Sigmoid colon (tissue), 6 donors: ENCODE measurements at regions not wholly inside any gene's neighbourhood (a gene's known extent, or its start where the extent isn't known, plus 50 kb on each side); places are given as distances from the start of the nearest gene placed in this dataset.

Experiments used
- DNase-seq: peaks from one replicate; pipeline ENCODE4 v3.0.0-alpha.2; 2019
- H3K27ac ChIP-seq, 4 donors: fragments of 200-600 bp; sonication (generic); one replicate each; pipeline ENCODE4 v1.5.1; 2016 to 2019; ENCODE audit warnings: mild to moderate bottlenecking in 1 of 4
- H3K27me3 ChIP-seq, 3 donors: fragments of 200-600 bp; sonication (generic); one replicate each; pipeline ENCODE4 v1.5.1; 2019; ENCODE audit warnings: mild to moderate bottlenecking in 1 of 3
- H3K36me3 ChIP-seq, 4 donors: fragments of 200-600 bp; sonication (generic); one replicate each; pipeline ENCODE4 v1.5.1; 2016 to 2019
- H3K4me1 ChIP-seq, 4 donors: fragments of 200-600 bp; sonication (generic); one replicate each; pipeline ENCODE4 v1.5.1; 2017 to 2019
- H3K4me3 ChIP-seq, 4 donors: fragments of 200-600 bp; sonication (generic); one replicate each; pipeline ENCODE4 v1.5.1; 2017 to 2019; ENCODE audit warnings: mild to moderate bottlenecking in 2 of 4, moderate library complexity in 1 of 4
- H3K9me3 ChIP-seq, 4 donors: fragments of 200-600 bp in 3 of 4; sonication (generic) in 3 of 4; one replicate each; pipeline versions ENCODE4 v1.5.1 to v1.6.1; 2013 to 2019
- CTCF ChIP-seq, 4 experiments: fragments of 450-650 bp in 3 of 4; fragments of 200-600 bp in 1 of 4; IDR thresholded peaks; one replicate each; pipeline ENCODE4 v1.5.1; 2016 to 2019; ENCODE audit warnings: antibody characterized with exemption in 4 of 4, mild to moderate bottlenecking in 3 of 4, moderate library complexity in 2 of 4
- EP300 ChIP-seq, 4 donors: sonication (generic); formaldehyde crosslinking; IDR thresholded peaks; one replicate each; pipeline ENCODE4 v1.6.1; 2017; ENCODE audit warnings: antibody characterized with exemption in 4 of 4
- POLR2A ChIP-seq, 2 donors: fragments of 450-650 bp; IDR thresholded peaks; one replicate each; pipeline ENCODE4 v1.6.1; 2016; ENCODE audit warnings: antibody characterized with exemption in 2 of 2, mild to moderate bottlenecking in 2 of 2, moderate library complexity in 2 of 2
- POLR2AphosphoS5 ChIP-seq, 4 donors: sonication (generic); formaldehyde crosslinking; IDR thresholded peaks; one replicate each; pipeline ENCODE4 v1.6.1; 2017; ENCODE audit warnings: antibody characterized with exemption in 4 of 4
- WGBS, 2 donors: extraction: QIAGEN DNeasy Blood & Tissue Kit; methylation state at CpG; one replicate each; pipeline ENCODE4 v1.1.7; 2013; 5-methylcytosine and 5-hydroxymethylcytosine counted together
- intact Hi-C: fragments of 100-400 bp; cut with DNase I; formaldehyde crosslinking; loops from one replicate; pipeline ENCODE4 v1.15.1; 2023
- donor health status: healthy with polysubstance abuse.
- donor health status: healthy.

GRCh38 chr17:77579682-77580081 is 378.8 kb upstream of the TNRC6C start:
- Histone ChIP-seq H3K27ac (no peak overlapping the region), H3K4me1 (peaks cover 0 to 3% (median 0%) of the 10 kb centered on the region in 4 donors), H3K9me3 (peaks cover 0 to 4% (median 0%) of the 10 kb centered on the region in 4 donors), H3K36me3 (no peaks in the 10 kb centered on the region), H3K27me3 (no peaks in the 10 kb centered on the region), H3K4me3 (no peak overlapping the region)
- 40 to 67% methylated on average over 6 of the region's 6 CpGs for WGBS, 2 donors
- intact Hi-C loops, result no loop called here
- TF ChIP-seq POLR2AphosphoS5 (IDR thresholded peaks at IDR 0.05) (no peak), CTCF (IDR thresholded peaks at IDR 0.05) (no peak)
- DNase-seq, result no peak

GRCh38 chr17:77580531-77581270 is 377.8 kb upstream of the TNRC6C start:
- peaks cover 0 to 4% (median 0%) of the 10 kb centered on the region in 4 donors for H3K9me3 ChIP-seq
- H3K27ac ChIP-seq, result peak overlapping the region in 1 of 4 donors; percentile 62
- no peaks in the 10 kb centered on the region for H3K36me3 ChIP-seq
- H3K4me1 ChIP-seq, result peaks cover 0 to 3% (median 0%) of the 10 kb centered on the region in 4 donors
- no peak for DNase-seq
- 58 to 74% methylated on average over 8 of the region's 8 CpGs for WGBS, 2 donors
- H3K4me3 ChIP-seq, result no peak overlapping the region
- no peaks in the 10 kb centered on the region for H3K27me3 ChIP-seq
- TF ChIP-seq POLR2A (IDR thresholded peaks at IDR 0.05) (no peak), CTCF (IDR thresholded peaks at IDR 0.05) (no peak)
- intact Hi-C loops, result no loop called here

- WGBS, 2 donors, result 66 to 78% methylated on average over 2 of the region's 2 CpGs
- intact Hi-C loops, result no loop called here
- Histone ChIP-seq H3K4me1 (peaks cover 0 to 3% (median 0%) of the 10 kb centered on the region in 4 donors), H3K4me3 (no peak overlapping the region), H3K27ac (peak overlapping the region in 2 of 4 donors; percentile 27 to 62), H3K36me3 (no peaks in the 10 kb centered on the region), H3K9me3 (peaks cover 0 to 4% (median 0%) of the 10 kb centered on the region in 4 donors), H3K27me3 (no peaks in the 10 kb centered on the region)
- TF ChIP-seq POLR2A (IDR thresholded peaks at IDR 0.05) (no peak), POLR2AphosphoS5 (IDR thresholded peaks at IDR 0.05) (no peak), EP300 (IDR thresholded peaks at IDR 0.05) (no peak), CTCF (IDR thresholded peaks at IDR 0.05) (no peak)
- DNase-seq, result no peak
Observed at GRCh38 chr17:77581480-77581879, 377.0 kb upstream of the TNRC6C start.

- no peak overlapping the region for H3K27ac ChIP-seq
- H3K4me3 ChIP-seq, result no peak overlapping the region
- H3K36me3 ChIP-seq, result no peaks in the 10 kb centered on the region
- intact Hi-C loops, result no loop called here
- H3K9me3 ChIP-seq, result peaks cover 0 to 4% (median 0%) of the 10 kb centered on the region in 4 donors
- no peak for DNase-seq
- peaks cover 0 to 3% (median 0%) of the 10 kb centered on the region in 4 donors for H3K4me1 ChIP-seq
- no peaks in the 10 kb centered on the region for H3K27me3 ChIP-seq
- 86 to 87% methylated on average over 9 of the region's 9 CpGs for WGBS, 2 donors
- no peak for TF ChIP-seq EP300 (IDR thresholded peaks at IDR 0.05)
- no peak for TF ChIP-seq POLR2AphosphoS5 (IDR thresholded peaks at IDR 0.05)
- TF ChIP-seq CTCF (IDR thresholded peaks at IDR 0.05), result no peak
- TF ChIP-seq POLR2A (IDR thresholded peaks at IDR 0.05), result no peak
Observed at GRCh38 chr17:77585142-77585860, 373.2 kb upstream of the TNRC6C start.
